ENCODE measurements at regions not wholly inside any gene's neighbourhood (a gene's known extent, or its start where the extent isn't known, plus 50 kb on each side); places are given as distances from the start of the nearest gene placed in this dataset.

- DNase-seq, result no peak
These were observed 316.7 kb upstream of the KLF3 start for GRCh38 chr4:38347251-38347650.

DNA sequence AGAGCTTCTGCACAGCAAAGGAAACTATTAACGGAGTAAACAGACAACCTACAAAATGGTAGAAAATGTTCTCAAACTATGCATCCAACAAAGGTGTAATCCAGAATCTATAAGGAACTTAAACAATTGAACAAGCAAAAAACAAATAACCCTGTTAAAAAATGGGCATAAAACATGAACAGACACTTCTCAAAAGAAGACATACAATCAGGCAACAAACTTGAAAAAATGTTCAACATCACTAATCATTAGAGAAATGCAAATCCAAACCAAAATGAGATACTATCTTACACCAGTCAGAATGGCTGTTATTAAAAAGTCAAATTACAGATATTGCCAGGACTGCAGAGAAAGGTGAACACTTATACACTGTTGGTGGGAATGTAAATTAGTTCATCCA, 309.6 kb upstream of the KLF3 start:
- DNase-seq, result no peak

DNA sequence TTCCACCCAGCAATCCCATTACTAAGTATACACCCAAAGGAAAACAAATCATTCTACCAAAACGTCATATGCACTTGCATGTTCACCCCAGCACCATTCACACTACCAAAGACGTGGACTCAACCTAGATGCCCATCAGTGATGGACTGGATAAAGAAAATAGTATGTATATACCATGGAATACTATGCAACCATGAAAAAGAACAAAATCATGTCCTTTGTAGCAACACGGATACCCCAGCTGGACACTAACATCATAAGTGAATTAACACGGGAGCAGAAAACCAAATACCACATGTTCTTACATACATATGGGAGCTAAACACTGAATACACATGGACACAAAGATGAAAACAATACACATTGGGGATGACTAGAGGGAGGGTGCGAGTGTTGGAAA, 309.1 kb upstream of the KLF3 start:
- no peak for DNase-seq

DNA sequence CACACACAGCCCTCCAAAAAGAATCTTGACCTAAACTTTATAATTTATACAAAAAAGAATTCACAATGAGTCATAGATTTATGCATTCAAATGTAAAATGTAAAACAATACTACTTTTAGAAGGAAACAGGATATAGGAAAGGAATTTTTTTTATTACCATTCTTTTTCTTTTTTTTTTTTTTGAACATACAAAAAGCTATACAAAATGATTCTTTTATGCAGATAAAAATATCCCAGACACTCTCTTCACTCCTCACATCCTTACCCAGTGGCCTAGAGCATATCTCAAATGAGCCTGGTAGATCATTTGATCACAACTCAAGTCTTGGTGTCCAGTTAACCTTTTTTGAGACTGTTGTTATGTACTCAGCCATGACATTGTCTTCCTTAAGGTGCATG, 307.3 kb upstream of the KLF3 start:
- DNase-seq, result no peak

DNA sequence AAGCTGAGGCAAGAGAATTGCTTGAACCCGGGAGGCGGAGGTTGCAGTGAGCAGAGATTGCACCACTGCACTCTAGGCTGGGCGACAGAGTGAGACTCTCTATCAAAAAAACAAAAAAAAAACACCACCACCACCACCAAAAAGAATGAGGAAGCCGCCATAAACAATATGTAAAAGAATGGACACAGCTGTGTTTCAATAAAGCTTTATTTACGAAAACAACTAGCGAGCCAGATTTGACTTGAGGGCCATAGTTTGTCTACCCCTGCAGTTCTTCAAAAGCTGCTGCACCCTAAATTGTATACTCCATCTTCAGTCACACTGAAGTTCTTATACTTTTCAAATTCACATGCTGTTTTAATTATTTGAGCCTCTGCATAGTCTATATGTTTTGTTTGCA, 306.5 kb upstream of the KLF3 start:
- no peak for DNase-seq

DNA sequence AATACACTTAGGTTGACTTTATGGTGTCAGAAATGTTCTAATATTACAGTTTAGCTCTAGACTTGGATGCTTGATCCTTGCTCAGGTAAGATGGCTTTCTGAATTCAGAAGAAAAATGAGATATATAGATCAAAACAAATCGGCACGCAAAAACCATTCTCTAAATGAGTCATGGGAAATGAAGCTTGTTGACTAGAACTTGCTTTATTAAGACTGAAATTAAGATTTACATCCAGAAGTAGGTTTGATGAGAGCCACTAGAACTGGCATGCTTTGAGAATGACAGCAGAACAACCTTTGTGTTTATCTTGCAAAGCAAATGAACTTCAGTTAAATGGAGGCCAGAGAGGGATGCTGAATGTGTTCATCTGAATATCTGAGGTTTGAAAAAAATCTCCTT, 304.9 kb upstream of the KLF3 start:
- no peak for DNase-seq

DNA sequence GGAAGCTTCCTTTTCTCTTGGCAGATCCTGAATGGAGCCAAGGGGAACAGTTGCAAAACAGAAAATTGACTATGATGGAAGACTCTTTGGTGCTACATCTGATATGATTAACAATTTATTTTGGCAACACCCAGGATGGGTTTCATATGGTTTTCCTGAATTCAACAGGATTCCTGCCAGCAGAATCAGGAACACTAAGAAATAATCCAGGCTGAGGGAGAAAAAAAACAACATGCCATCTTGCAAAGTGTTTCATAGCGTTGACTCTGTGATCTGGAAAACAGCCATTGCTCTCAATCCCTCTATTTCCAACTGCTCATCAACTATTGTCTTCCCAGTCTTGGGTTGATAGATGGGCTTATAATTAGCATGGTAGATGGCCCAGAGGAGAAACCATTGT, 303.8 kb upstream of the KLF3 start:
- DNase-seq, result no peak

DNA sequence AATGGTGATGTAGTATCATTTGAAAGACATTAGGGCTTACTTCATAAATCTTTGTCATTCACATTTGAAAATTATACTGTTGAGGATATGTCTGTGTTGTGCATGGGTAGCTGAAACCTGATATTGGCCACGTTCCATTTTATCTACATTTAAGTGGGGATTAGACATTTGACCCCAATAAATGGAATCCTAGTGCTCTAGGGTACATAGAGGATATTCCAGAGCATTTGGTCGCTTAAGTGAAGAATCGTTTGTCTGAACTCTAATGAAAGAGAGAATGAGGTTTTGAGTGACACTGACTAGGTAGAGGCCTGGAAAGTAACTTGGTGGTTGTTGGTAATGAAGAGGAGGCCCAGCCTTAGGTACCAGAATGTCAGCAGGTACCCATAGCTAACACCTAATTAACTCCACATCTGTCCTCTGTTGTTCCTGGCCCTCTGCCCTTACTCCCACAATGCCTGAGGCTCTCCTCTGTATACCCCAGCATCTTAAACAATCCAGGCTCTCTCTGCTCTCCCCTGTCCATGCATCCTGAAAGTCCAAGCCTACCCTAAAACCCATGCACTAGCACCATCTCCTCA, 299.5 kb upstream of the KLF3 start:
- DNase-seq, result no peak

DNA sequence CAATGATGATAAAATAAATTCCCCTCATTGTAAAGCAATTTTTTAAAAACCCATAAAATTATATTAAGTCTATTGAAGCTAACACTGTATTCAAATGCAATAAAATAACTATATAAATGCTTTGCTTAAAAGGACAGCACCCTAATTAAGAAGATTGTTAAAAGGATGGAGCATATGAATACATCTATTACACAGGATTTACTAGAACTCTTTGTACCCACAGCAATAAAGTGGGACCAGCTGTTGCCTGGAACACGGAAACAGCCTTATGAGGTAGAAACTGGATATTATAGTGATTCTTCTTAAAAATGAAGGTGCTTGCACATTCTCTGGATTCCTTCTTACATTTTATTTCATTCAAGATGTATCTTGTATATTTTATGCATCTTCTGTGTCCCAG, 298.7 kb upstream of the KLF3 start:
- DNase-seq, result no peak

DNA sequence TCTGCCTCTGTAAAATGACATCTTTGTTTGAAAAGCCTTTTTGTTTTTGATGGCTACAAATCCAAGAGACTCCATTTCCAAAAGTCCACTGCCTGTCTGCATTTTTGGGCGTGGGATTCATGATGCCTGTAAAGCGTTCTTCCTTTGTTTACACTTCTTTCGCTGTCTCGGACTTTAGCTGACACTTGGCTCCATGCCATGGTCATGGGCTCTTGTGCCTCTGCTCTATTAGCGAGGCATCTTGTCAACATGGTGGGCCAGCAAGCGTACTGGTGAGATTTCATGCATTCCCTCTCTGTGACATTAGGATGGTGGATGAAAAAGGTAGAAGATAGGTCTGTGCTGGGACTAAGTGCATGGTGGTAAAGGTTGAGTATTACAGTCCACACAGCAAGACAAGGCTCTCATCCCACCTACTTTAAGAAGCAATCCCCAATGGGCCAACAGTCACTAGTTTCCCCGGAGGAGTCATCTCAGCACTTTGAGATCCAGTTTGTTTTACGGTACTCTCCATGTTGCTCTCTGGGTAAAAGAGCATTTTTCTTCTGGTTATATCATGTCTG, 298.2 kb upstream of the KLF3 start:
- DNase-seq, result no peak

GRCh38 chr4:38366456-38366855, 297.5 kb upstream of the KLF3 start:
- DNase-seq, result no peak

GRCh38 chr4:38366997-38367396, 297.0 kb upstream of the KLF3 start:
- DNase-seq, result no peak

DNA sequence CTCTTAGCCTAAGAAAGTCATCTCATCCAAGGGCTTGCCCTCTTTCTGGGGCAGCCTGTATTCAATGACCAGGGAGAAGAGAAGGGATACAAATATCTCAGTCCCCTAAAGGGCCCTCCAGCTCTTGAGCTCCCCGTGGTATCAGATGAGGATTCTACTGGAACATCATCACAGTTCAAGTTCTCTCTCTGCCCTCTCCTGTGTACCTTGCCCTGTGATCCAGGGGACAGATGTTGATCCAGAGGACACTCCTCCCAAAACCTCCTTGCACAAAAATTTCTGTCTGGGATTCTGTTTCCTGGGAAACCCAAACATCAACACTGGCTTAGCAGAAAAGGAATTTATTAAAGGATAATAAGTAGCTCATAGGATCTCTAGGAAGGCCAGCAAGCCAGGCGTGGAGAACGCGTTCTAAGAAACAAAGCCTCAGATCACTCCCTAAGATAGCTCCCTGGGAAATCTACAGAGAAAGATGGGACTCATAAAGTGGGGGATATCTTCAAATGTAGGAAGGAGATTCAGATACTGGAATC, 296.3 kb upstream of the KLF3 start:
- DNase-seq, result no peak

DNA sequence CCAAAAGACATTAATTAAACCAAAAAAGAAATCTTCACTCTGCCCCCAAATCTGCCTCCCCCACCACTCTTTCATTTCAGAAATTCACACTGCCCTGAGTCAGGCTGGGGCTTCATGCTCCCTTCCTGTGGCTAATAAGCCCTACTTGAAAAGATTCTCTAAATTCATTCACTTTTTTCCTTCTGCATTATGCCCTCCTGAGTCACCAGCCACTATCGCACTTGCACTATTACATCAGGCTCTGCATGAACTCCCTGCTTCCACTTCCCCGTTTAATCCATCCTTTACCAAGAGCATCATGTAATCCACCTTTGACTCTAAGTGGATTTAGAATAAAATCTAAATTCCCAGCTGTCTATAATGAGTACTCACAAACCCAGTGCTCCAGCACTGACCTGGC, 295.4 kb upstream of the KLF3 start:
- DNase-seq, result no peak

DNA sequence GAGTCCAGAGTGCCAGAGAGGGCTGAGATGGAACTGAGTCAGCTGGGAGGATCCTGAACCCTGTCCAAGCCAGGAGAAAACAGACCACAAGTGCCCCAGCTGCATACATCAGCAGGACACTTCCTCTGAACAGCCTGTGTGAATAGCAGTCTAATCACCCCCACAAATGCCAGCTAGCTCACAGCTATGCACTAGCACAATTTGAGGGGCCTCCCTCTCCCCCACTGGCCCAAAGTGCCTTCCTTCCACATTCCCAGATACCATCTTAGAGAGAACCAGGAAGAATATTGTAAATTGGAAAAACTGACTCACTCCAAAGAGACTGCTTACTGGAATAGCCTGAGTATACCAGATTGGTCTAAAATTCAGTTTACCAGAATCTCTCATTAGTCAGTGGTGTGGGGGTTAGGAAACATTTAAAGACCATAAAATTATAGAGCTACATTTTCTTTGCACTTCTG, 292.6 kb upstream of the KLF3 start:
- DNase-seq, result no peak

- DNase-seq, result no peak
These were observed 290.6 kb upstream of the KLF3 start for GRCh38 chr4:38373375-38373774.

DNA sequence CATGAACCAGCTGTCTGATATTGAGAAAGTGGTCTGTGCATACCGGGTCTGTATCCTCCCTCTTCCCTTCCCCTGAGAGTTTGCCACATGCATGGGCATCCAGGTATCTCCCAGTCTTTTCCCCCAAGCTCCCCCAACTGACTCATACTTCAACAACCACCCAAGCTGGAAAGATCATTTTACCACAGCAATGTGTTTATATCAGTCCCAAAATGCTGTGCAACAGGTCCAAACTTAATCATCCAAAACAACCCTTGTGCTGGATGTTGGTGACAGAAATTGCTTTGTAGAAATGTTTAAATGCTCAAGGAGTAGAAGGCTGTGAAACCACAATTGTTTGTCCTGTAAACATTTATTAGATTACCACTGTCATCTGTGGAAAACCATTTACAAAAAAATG, 286.8 kb upstream of the KLF3 start:
- DNase-seq, result no peak

DNA sequence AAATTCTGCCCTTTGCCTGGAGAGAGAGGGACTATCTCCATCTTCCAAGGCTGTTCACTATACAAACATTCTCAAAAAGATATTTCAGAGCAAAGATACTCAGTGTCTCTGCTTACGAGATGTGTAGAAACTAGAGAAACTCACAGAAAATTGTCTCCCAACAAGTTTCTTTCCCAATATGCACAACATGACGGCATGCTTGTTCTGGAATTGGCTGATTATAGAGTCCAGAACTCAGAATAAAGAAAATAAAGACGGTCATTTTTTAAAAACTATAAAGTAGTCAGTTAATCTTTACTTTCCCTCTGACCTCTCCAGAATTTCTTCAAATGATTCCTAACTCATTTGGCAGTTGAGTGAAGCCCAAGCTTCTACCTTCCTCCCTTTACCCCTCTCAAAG, 285.5 kb upstream of the KLF3 start:
- no peak for DNase-seq

- no peak for DNase-seq
These were observed 282.2 kb upstream of the KLF3 start for GRCh38 chr4:38381788-38382187.

DNA sequence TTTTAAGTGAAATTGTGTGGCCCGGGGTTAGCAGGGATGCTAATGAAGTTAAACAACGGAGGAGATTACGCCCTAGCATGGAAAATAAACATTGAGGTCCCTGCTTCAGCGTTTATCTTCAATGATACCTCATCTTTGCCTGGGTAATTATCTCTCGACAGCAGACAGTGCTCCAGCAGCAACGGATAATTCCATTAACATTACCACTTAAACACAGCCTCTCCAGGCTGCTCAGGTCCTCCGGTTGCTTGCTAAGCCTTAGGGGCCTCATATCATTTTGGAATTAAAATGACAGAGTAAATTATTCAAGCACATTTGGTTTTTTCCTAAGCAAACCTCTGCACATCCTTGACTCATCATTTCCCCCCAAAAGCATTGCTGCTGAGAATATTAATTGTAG, 281.5 kb upstream of the KLF3 start:
- no peak for DNase-seq

GRCh38 chr4:38383646-38384121, 280.3 kb upstream of the KLF3 start:
- DNase-seq, result no peak

GRCh38 chr4:38385093-38386004, 278.6 kb upstream of the KLF3 start:
- no peak for DNase-seq

DNA sequence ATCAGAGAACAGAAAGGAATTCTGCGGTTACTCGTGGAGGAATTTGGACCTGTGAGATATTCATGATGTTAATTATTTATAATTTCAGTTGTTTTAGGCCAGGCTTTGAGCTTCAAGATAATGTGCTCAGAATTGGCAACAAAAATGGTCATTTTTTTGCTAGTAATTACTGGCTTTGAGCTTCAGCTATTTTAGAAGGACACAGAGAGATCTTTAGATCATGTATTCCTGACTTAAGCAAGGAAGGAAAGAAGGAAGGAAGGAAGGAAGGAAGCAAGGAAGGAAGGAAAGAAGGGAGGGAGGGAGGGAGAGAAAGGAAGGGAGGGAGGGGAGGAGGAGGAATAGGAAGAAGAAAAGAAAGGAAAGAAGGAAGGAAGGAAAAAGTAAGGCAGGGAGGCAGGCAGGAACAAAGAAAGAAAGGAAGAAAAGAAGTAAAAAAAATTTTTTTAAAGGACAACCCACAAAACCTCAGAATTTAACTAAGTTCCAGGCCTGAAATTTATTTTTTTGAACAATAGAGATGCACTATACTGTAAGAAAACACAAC, 277.9 kb upstream of the KLF3 start:
- DNase-seq, result no peak

Measured in activated CD8-positive, alpha-beta memory T cell treated with anti-CD3 and anti-CD28 coated beads, Interleukin-2, amount 50 U/mL, for 48 hours (primary cell).